NT2/D1 (cell line): ENCODE measurements at regions not wholly inside any gene's neighbourhood (a gene's known extent, or its start where the extent isn't known, plus 50 kb on each side); places are given as distances from the start of the nearest gene placed in this dataset.

Source experiments
- YY1 ChIP-seq: IDR thresholded peaks from 2 replicates; pipeline ENCODE4 v1.6.1; 2011; ENCODE audit not compliant: insufficient read length, insufficient read depth
- ZNF274 ChIP-seq: IDR thresholded peaks from 2 replicates; pipeline ENCODE4 v1.6.1; 2011; ENCODE audit warnings: mild to moderate bottlenecking, low read depth, low read length

DNA sequence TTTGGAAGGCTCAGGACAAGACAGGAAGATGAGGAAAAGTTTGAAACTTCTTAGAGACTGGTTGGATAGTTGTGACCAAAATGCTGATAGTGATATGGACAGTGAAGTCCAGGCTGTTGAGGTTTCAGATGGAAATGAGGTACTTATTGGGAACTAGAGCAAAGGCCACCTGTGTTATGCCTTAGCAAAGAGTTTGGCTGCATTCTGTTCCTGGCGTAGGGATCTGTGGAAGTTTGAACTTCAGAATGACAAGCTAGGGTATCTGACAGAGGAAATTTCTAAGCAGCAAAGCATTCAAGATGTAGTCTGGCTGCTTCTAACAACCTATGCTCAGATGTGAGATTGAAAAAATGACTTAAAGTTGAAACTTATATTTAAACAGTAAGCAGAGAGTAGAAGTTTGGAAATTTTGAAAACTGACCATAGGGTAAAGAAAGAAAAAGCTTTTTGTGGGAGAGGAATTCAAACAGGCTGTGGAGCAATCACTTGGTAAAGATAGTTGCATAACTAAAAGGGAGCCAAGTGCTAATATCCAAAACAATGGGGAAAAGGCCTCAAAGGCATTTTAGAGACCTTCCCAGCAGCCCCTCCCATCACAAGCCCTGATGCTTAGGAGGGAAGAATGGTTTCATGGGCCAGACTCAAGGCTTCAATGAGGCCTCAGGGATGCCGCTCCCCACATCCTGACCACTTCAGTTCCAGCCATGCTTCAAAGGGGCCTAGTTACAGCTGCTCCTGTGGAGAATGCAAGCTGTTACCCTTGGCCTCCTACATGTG lies 415.1 kb downstream of the INHBA start:
- TF ChIP-seq YY1 (no peak), ZNF274 (no peak)
